ENCODE measurements at regions not wholly inside any gene's neighbourhood (a gene's known extent, or its start where the extent isn't known, plus 50 kb on each side); places are given as distances from the start of the nearest gene placed in this dataset.

DNA sequence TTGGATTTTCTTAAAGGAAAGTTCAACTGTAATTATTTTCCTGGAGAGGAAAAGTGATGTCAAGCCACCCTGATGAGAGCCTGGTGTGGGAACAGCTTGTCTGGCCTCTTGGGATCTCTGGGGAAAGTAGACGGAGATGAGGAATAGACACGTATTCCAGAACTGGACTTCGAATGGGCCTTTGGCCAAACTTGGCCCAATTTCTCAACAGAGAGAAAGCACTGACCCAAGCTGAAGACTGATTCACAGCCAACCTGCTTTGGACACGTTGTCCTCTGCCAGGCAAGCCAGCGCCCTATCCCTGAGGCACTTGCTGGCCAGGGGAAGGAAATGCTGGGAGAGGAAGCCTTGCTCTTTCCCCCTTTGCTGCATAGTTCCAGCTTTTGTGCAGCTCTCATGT lies 70.8 kb upstream of the CTAGE1 start:
- no peaks in the 10 kb centered on the region for H3F3A ChIP-seq (ENCODE audit: low read depth)
- no peaks in the 10 kb centered on the region for H3K4me1 ChIP-seq
- H3K27ac ChIP-seq: no peak overlapping the region
- DNase-seq (ENCODE audit: low spot score): no peak
- no peak overlapping the region for H3K4me2 ChIP-seq
- Mint-ChIP-seq H3K27me3 (ENCODE audit: insufficient read depth, low read depth) (no peaks in the 10 kb centered on the region), H3K4me1 (no peaks in the 10 kb centered on the region), H3K9me3 (no peaks in the 10 kb centered on the region), H3K36me3 (no peaks in the 10 kb centered on the region), H3K27ac (no peak overlapping the region), H3K4me3 (no peak overlapping the region)
- H3K79me2 ChIP-seq (ENCODE audit: low read depth): no peaks in the 10 kb centered on the region
- no peaks in the 10 kb centered on the region for H3K9me3 ChIP-seq (ENCODE audit: low read depth)
- no peak overlapping the region for H3K4me3 ChIP-seq
- no peaks in the 10 kb centered on the region for H3K36me3 ChIP-seq
- TF ChIP-seq, protein P1, sequence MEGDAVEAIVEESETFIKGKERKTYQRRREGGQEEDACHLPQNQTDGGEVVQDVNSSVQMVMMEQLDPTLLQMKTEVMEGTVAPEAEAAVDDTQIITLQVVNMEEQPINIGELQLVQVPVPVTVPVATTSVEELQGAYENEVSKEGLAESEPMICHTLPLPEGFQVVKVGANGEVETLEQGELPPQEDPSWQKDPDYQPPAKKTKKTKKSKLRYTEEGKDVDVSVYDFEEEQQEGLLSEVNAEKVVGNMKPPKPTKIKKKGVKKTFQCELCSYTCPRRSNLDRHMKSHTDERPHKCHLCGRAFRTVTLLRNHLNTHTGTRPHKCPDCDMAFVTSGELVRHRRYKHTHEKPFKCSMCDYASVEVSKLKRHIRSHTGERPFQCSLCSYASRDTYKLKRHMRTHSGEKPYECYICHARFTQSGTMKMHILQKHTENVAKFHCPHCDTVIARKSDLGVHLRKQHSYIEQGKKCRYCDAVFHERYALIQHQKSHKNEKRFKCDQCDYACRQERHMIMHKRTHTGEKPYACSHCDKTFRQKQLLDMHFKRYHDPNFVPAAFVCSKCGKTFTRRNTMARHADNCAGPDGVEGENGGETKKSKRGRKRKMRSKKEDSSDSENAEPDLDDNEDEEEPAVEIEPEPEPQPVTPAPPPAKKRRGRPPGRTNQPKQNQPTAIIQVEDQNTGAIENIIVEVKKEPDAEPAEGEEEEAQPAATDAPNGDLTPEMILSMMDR (IDR thresholded peaks at IDR 0.05): no peak
- TF ChIP-seq EZH2phosphoT487 (IDR thresholded peaks at IDR 0.05) (no peak), EZH2 (IDR thresholded peaks at IDR 0.05) (no peak)
- H3K9ac ChIP-seq: no peak overlapping the region
- H4K20me1 ChIP-seq (ENCODE audit: low read depth): no peaks in the 10 kb centered on the region
- no peaks in the 10 kb centered on the region for H3K27me3 ChIP-seq
- no peak overlapping the region for H2AFZ ChIP-seq (replicated peaks)

DNA sequence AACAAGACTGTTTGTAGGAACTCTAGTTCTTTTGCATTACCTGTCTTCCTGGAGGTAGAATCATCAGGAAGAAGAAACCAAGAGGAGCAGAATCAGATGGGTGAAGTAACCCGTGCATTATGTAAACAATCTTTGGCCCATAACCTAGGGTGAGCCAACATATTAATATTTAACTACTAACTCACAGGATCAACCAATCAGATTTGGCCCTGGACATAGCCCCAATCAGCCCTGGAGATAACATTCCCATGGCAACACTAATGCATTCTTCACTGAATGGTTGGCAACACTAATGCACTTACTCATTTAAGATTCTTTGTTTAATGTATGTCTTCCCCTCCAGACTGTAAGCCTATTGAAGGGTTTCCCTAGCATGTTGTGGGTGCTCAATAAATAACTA lies 72.0 kb upstream of the CTAGE1 start:
- no peak for DNase-seq (ENCODE audit: low spot score)
- no peaks in the 10 kb centered on the region for H3K4me1 ChIP-seq
- no peaks in the 10 kb centered on the region for H3K79me2 ChIP-seq (ENCODE audit: low read depth)
- no peak overlapping the region for H3K4me3 ChIP-seq
- H3K27me3 Mint-ChIP-seq (ENCODE audit: insufficient read depth, low read depth): no peaks in the 10 kb centered on the region
- no peaks in the 10 kb centered on the region for H3K9me3 Mint-ChIP-seq
- H3K36me3 Mint-ChIP-seq: no peaks in the 10 kb centered on the region
- no peaks in the 10 kb centered on the region for H3K27me3 ChIP-seq
- H3K36me3 ChIP-seq: no peaks in the 10 kb centered on the region
- H4K20me1 ChIP-seq (ENCODE audit: low read depth): no peaks in the 10 kb centered on the region
- H3K27ac ChIP-seq: no peak overlapping the region
- H3K4me1 Mint-ChIP-seq: peaks cover under 1% of the 10 kb centered on the region
- H3K9ac ChIP-seq: no peak overlapping the region
- H3K27ac Mint-ChIP-seq: no peak overlapping the region
- no peaks in the 10 kb centered on the region for H3K9me3 ChIP-seq (ENCODE audit: low read depth)
- TF ChIP-seq, protein P1 (IDR thresholded peaks at IDR 0.05): no peak
- TF ChIP-seq EZH2 (IDR thresholded peaks at IDR 0.05) (no peak), EZH2phosphoT487 (IDR thresholded peaks at IDR 0.05) (no peak)
- no peaks in the 10 kb centered on the region for H3F3A ChIP-seq (ENCODE audit: low read depth)
- no peak overlapping the region for H3K4me3 Mint-ChIP-seq
- H2AFZ ChIP-seq (replicated peaks): no peak overlapping the region
- H3K4me2 ChIP-seq: no peak overlapping the region

DNA sequence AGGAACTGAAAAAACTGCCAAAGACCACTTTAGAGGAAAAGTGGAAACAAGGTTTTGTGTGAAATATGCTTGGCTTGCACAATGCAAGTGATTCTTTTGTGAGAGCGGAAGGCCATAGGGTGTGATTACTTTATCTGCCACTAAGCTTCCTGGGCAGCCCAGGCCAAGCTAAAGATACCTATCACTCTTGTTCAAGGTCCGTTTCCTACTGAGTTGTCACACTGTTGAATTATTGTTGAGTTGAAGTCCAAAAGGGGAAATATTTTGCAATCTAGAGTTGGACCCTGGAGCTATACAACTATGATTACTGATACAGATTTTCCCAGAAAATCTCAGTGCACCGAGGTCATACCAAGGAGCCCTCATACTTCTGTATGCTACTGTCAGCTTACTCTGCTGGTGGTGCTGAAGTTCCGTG lies 72.7 kb upstream of the CTAGE1 start:
- H3F3A ChIP-seq (ENCODE audit: low read depth): no peaks in the 10 kb centered on the region
- TF ChIP-seq EZH2phosphoT487 (IDR thresholded peaks at IDR 0.05) (no peak), EZH2 (IDR thresholded peaks at IDR 0.05) (no peak)
- TF ChIP-seq, protein P1 (IDR thresholded peaks at IDR 0.05): no peak
- H3K36me3 ChIP-seq: no peaks in the 10 kb centered on the region
- DNase-seq (ENCODE audit: low spot score): no peak
- no peaks in the 10 kb centered on the region for H3K79me2 ChIP-seq (ENCODE audit: low read depth)
- H3K27me3 ChIP-seq: no peaks in the 10 kb centered on the region
- Mint-ChIP-seq H3K27ac (no peak overlapping the region), H3K4me1 (peaks cover 3% of the 10 kb centered on the region), H3K9me3 (no peaks in the 10 kb centered on the region), H3K36me3 (no peaks in the 10 kb centered on the region), H3K27me3 (ENCODE audit: insufficient read depth, low read depth) (no peaks in the 10 kb centered on the region), H3K4me3 (no peak overlapping the region)
- H3K4me2 ChIP-seq: no peak overlapping the region
- H2AFZ ChIP-seq (replicated peaks): no peak overlapping the region
- no peak overlapping the region for H3K9ac ChIP-seq
- H3K9me3 ChIP-seq (ENCODE audit: low read depth): no peaks in the 10 kb centered on the region
- no peak overlapping the region for H3K27ac ChIP-seq
- no peak overlapping the region for H3K4me3 ChIP-seq
- no peaks in the 10 kb centered on the region for H3K4me1 ChIP-seq
- no peaks in the 10 kb centered on the region for H4K20me1 ChIP-seq (ENCODE audit: low read depth)
